Keratinocyte (primary cell): ENCODE measurements at regions not wholly inside any gene's neighbourhood (a gene's known extent, or its start where the extent isn't known, plus 50 kb on each side); places are given as distances from the start of the nearest gene placed in this dataset.

ENCODE experiments used
- DNase-seq: peaks from one replicate; pipeline ENCODE4 v3.0.0-alpha.2; 2011; ENCODE audit warnings: low read depth, missing footprints, low spot score
- FAIRE-seq: peaks from 2 replicates; lab custom pipeline; 2011; peaks lifted over from hg19 to GRCh38; lab: Jason Lieb, UNC
- H2AFZ ChIP-seq: 2 replicates; pipeline ENCODE4 v1.6.0; 2012; ENCODE audit warnings: low read length, control low read depth, inconsistent platforms; ENCODE audit not compliant: control insufficient read depth
- H3K27ac ChIP-seq: 2 replicates; pipeline ENCODE4 v1.5.1; 2011; ENCODE audit warnings: low read length; ENCODE audit not compliant: control insufficient read depth, insufficient read depth
- H3K27me3 ChIP-seq: 3 replicates; pipeline ENCODE4 v1.6.0; 2011; ENCODE audit warnings: low read length; ENCODE audit not compliant: control insufficient read depth, insufficient read depth; ENCODE audit errors: extremely low read depth
- H3K36me3 ChIP-seq, 2 experiments: 2 replicates in 1 of 2; 3 replicates in 1 of 2; pipeline ENCODE4 v1.5.1; 2011; ENCODE audit warnings: low read length in 2 of 2, mild to moderate bottlenecking in 1 of 2; ENCODE audit not compliant: control insufficient read depth in 2 of 2, insufficient read depth in 2 of 2; ENCODE audit errors: extremely low read depth in 1 of 2
- H3K4me1 ChIP-seq: 3 replicates; pipeline ENCODE4 v1.5.1; 2011; ENCODE audit warnings: low read length; ENCODE audit not compliant: control insufficient read depth, insufficient read depth; ENCODE audit errors: extremely low read depth
- H3K4me2 ChIP-seq: 3 replicates; pipeline ENCODE4 v1.6.0; 2011; ENCODE audit warnings: low read depth, low read length; ENCODE audit not compliant: control insufficient read depth, insufficient read depth; ENCODE audit errors: extremely low read depth
- H3K4me3 ChIP-seq, 3 experiments: fragments of 200-600 bp in 1 of 3; sonication (generic) in 1 of 3; 2 replicates in 2 of 3; 3 replicates in 1 of 3; pipeline ENCODE4 v1.5.1; 2011 to 2016; ENCODE audit warnings: low read length in 3 of 3, mild to moderate bottlenecking in 3 of 3, control low read depth in 2 of 3, inconsistent platforms in 1 of 3, low read depth in 1 of 3, mixed read lengths in 1 of 3, mixed run types in 1 of 3, moderate library complexity in 1 of 3; ENCODE audit not compliant: control insufficient read depth in 2 of 3, insufficient read depth in 2 of 3; ENCODE audit errors: extremely low read depth in 1 of 3
- H3K79me2 ChIP-seq: 2 replicates; pipeline ENCODE4 v1.6.0; 2012; ENCODE audit warnings: low read length; ENCODE audit not compliant: control insufficient read depth, insufficient read depth
- H3K9ac ChIP-seq: 3 replicates; pipeline ENCODE4 v1.6.0; 2011; ENCODE audit warnings: low read length; ENCODE audit not compliant: control insufficient read depth, insufficient read depth; ENCODE audit errors: extremely low read depth
- H3K9me1 ChIP-seq: 3 replicates; pipeline ENCODE4 v1.6.0; 2011; ENCODE audit warnings: low read length; ENCODE audit not compliant: control insufficient read depth, insufficient read depth; ENCODE audit errors: extremely low read depth
- H3K9me3 ChIP-seq: 2 replicates; pipeline ENCODE4 v1.5.1; 2012; ENCODE audit warnings: low read depth, low read length; ENCODE audit not compliant: control insufficient read depth
- H4K20me1 ChIP-seq: 3 replicates; pipeline ENCODE4 v1.6.0; 2011; ENCODE audit warnings: low read length; ENCODE audit not compliant: control insufficient read depth, insufficient read depth; ENCODE audit errors: extremely low read depth
- EZH2 ChIP-seq: IDR thresholded peaks from one replicate; pipeline ENCODE4 v1.6.1; 2012; ENCODE audit warnings: inconsistent platforms, mild to moderate bottlenecking, low read length, moderate library complexity
- dilution Hi-C: fragments of 300-500 bp; cut with MboI; formaldehyde crosslinking; loops from one replicate; pipeline ENCODE4 v1.7.0; 2020; ENCODE audit warnings: low sequenced_read_pairs; ENCODE audit not compliant: extremely low pct_ligation_motif_present
- TF ChIP-seq, protein P1 (sequence below), 3 experiments: IDR thresholded peaks in 1 of 3; conservative IDR thresholded peaks in 1 of 3; optimal IDR thresholded peaks in 1 of 3; 2 replicates in 2 of 3; 3 replicates in 1 of 3; pipeline versions ENCODE3 to v1.5.1; 2011; ENCODE audit warnings: low read length in 3 of 3, mild to moderate bottlenecking in 3 of 3, moderate library complexity in 2 of 3, control low read depth in 1 of 3, inconsistent platforms in 1 of 3; ENCODE audit not compliant: insufficient read depth in 2 of 3; ENCODE audit errors: extremely low read depth in 1 of 3

DNA sequence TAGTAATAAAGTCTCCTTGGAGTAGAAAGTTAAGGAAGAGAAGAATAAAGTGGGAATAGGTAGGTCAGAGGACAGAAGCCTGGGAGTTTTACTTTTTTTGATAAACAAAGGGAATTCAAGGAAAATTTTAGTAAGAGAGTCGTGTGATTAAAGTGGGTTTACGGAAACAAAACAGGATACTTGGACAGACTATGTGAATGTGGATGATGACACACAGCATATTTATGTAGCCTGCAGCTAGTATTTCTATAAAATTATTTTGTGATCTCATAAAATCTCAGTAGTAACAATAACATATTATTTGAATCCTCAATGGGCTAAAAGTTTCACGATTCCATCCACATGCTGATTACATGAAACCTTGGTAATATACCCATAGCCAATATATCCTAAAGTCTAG is 450.7 kb upstream of the PIK3C3 start:
- dilution Hi-C loops, result no loop called here
- no peaks in the 10 kb centered on the region for H3K27me3 ChIP-seq
- FAIRE-seq (no peak), DNase-seq (no peak)
- no peaks in the 10 kb centered on the region for H3K36me3 ChIP-seq
- no peaks in the 10 kb centered on the region for H4K20me1 ChIP-seq
- no peaks in the 10 kb centered on the region for H3K9me3 ChIP-seq
- H3K4me2 ChIP-seq, result no peak overlapping the region
- no peaks in the 10 kb centered on the region for H3K79me2 ChIP-seq
- no peak overlapping the region for H2AFZ ChIP-seq
- TF ChIP-seq EZH2, result no peak
- TF ChIP-seq, protein P1, sequence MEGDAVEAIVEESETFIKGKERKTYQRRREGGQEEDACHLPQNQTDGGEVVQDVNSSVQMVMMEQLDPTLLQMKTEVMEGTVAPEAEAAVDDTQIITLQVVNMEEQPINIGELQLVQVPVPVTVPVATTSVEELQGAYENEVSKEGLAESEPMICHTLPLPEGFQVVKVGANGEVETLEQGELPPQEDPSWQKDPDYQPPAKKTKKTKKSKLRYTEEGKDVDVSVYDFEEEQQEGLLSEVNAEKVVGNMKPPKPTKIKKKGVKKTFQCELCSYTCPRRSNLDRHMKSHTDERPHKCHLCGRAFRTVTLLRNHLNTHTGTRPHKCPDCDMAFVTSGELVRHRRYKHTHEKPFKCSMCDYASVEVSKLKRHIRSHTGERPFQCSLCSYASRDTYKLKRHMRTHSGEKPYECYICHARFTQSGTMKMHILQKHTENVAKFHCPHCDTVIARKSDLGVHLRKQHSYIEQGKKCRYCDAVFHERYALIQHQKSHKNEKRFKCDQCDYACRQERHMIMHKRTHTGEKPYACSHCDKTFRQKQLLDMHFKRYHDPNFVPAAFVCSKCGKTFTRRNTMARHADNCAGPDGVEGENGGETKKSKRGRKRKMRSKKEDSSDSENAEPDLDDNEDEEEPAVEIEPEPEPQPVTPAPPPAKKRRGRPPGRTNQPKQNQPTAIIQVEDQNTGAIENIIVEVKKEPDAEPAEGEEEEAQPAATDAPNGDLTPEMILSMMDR (optimal IDR thresholded peaks at IDR 0.05 in 1 of 3, IDR thresholded peaks at IDR 0.05 in 1 of 3, conservative IDR thresholded peaks at IDR 0.05 in 1 of 3; ENCODE audit: extremely low read depth in 1 of 3, insufficient read depth in 2 of 3, low read length in 3 of 3), result no peak
- no peak overlapping the region for H3K9ac ChIP-seq
- no peaks in the 10 kb centered on the region for H3K4me1 ChIP-seq
- no peak overlapping the region for H3K27ac ChIP-seq
- H3K9me1 ChIP-seq, result no peaks in the 10 kb centered on the region
- H3K4me3 ChIP-seq, result no peak overlapping the region

- Histone ChIP-seq H3K4me2 (no peak overlapping the region), H3K9me1 (no peaks in the 10 kb centered on the region), H2AFZ (no peak overlapping the region), H3K27ac (no peak overlapping the region), H4K20me1 (no peaks in the 10 kb centered on the region), H3K9me3 (no peaks in the 10 kb centered on the region), H3K9ac (no peak overlapping the region), H3K36me3 (no peaks in the 10 kb centered on the region), H3K4me3 (no peak overlapping the region), H3K27me3 (no peaks in the 10 kb centered on the region), H3K79me2 (no peaks in the 10 kb centered on the region), H3K4me1 (no peaks in the 10 kb centered on the region)
- TF ChIP-seq EZH2, result no peak
- TF ChIP-seq, protein P1 (optimal IDR thresholded peaks at IDR 0.05 in 1 of 3, IDR thresholded peaks at IDR 0.05 in 1 of 3, conservative IDR thresholded peaks at IDR 0.05 in 1 of 3; ENCODE audit: extremely low read depth in 1 of 3, insufficient read depth in 2 of 3, low read length in 3 of 3), result no peak
- FAIRE-seq (no peak), DNase-seq (peak; percentile 13)
- dilution Hi-C loops, result no loop called here
Measured at GRCh38 chr18:41501848-41502247, 453.2 kb upstream of the PIK3C3 start.
